ENCODE measurements at regions not wholly inside any gene's neighbourhood (a gene's known extent, or its start where the extent isn't known, plus 50 kb on each side); places are given as distances from the start of the nearest gene placed in this dataset.

DNA sequence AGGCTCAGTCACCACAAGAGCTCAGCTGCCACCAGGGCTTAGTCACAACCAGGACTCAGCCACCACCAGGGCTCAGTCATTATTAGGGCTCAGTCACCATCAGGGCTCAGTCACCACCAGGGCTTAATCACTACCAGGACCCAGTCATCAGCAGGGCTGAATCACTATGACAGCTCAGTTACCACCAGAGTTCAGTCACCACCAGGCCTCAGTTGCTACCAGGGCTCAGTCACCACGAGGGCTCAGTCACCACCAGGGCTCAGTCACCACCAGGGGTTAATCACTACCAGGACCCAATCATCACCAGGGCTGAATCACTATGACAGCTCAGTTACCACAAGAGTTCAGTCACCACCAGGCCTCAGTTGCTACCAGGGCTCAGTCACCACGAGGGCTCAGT is 196.2 kb downstream of the NPHP4 start:
- no peak overlapping the region for H3K27ac ChIP-seq (ENCODE audit: insufficient read depth, low read length)
- no peaks in the 10 kb centered on the region for H4K20me1 ChIP-seq (ENCODE audit: control insufficient read depth, extremely low read depth, insufficient read depth, low read length)
- no peaks in the 10 kb centered on the region for H3K9me3 ChIP-seq (ENCODE audit: control insufficient read depth, insufficient read depth, low read depth, low read length)
- no peaks in the 10 kb centered on the region for H3K36me3 ChIP-seq (ENCODE audit: control insufficient read depth, insufficient read depth, low read length)
- H2AFZ ChIP-seq (ENCODE audit: low read length): no peak overlapping the region
- DNase-seq (ENCODE audit: low read depth in 2 of 2): no peak
- H3K4me1 ChIP-seq (ENCODE audit: control insufficient read depth, extremely low read depth, insufficient read depth, low read length): no peaks in the 10 kb centered on the region
- no peaks in the 10 kb centered on the region for H3K79me2 ChIP-seq (ENCODE audit: control insufficient read depth, insufficient read depth, low read length)
- no peaks in the 10 kb centered on the region for H3K27me3 ChIP-seq (ENCODE audit: control insufficient read depth, insufficient read depth, low read length)
- no peak overlapping the region for H3K4me3 ChIP-seq (replicated peaks in 1 of 4; ENCODE audit: control extremely low read depth in 1 of 4, insufficient read depth in 1 of 4, low read depth in 3 of 4, low read length in 4 of 4)
- no peak overlapping the region for H3K4me2 ChIP-seq (ENCODE audit: extremely low read depth, insufficient read depth, low read length)
- no peak for TF ChIP-seq EZH2 (IDR thresholded peaks at IDR 0.05; ENCODE audit: low read length, missing control alignments)
- TF ChIP-seq, protein P1, sequence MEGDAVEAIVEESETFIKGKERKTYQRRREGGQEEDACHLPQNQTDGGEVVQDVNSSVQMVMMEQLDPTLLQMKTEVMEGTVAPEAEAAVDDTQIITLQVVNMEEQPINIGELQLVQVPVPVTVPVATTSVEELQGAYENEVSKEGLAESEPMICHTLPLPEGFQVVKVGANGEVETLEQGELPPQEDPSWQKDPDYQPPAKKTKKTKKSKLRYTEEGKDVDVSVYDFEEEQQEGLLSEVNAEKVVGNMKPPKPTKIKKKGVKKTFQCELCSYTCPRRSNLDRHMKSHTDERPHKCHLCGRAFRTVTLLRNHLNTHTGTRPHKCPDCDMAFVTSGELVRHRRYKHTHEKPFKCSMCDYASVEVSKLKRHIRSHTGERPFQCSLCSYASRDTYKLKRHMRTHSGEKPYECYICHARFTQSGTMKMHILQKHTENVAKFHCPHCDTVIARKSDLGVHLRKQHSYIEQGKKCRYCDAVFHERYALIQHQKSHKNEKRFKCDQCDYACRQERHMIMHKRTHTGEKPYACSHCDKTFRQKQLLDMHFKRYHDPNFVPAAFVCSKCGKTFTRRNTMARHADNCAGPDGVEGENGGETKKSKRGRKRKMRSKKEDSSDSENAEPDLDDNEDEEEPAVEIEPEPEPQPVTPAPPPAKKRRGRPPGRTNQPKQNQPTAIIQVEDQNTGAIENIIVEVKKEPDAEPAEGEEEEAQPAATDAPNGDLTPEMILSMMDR (conservative IDR thresholded peaks at IDR 0.05 in 1 of 2, IDR thresholded peaks at IDR 0.05 in 1 of 2; ENCODE audit: low read depth in 1 of 2, low read length in 2 of 2): no peak
- no peak overlapping the region for H3K9ac ChIP-seq (ENCODE audit: insufficient read depth, low read length)

DNA sequence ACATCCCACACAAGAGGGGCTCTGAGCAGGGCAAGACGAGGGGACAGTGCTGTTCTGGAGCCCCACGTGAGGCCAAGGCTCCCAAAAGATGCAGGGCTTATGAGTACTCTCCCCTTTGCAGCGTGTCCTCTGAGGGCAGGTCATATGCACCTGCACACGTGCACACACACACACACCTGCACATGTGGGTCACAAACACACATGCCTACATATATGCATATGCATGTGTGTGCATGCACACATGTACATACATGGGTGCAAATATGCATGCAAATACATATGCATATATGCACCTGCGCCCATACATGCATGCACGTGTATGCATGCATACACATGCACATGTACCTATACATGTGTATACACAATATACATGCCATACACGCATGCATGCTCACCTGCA is 197.9 kb downstream of the NPHP4 start:
- Histone ChIP-seq H3K79me2 (ENCODE audit: control insufficient read depth, insufficient read depth, low read length) (no peaks in the 10 kb centered on the region), H3K36me3 (ENCODE audit: control insufficient read depth, insufficient read depth, low read length) (no peaks in the 10 kb centered on the region), H2AFZ (ENCODE audit: low read length) (no peak overlapping the region), H3K4me2 (ENCODE audit: extremely low read depth, insufficient read depth, low read length) (no peak overlapping the region), H3K9ac (ENCODE audit: insufficient read depth, low read length) (no peak overlapping the region), H3K27ac (ENCODE audit: insufficient read depth, low read length) (no peak overlapping the region), H3K9me3 (ENCODE audit: control insufficient read depth, insufficient read depth, low read depth, low read length) (no peaks in the 10 kb centered on the region), H3K4me3 (replicated peaks in 1 of 4; ENCODE audit: control extremely low read depth in 1 of 4, insufficient read depth in 1 of 4, low read depth in 3 of 4, low read length in 4 of 4) (no peak overlapping the region), H3K27me3 (ENCODE audit: control insufficient read depth, insufficient read depth, low read length) (no peaks in the 10 kb centered on the region), H3K4me1 (ENCODE audit: control insufficient read depth, extremely low read depth, insufficient read depth, low read length) (no peaks in the 10 kb centered on the region), H4K20me1 (ENCODE audit: control insufficient read depth, extremely low read depth, insufficient read depth, low read length) (no peaks in the 10 kb centered on the region)
- no peak for DNase-seq (ENCODE audit: low read depth in 2 of 2)
- no peak for TF ChIP-seq EZH2 (IDR thresholded peaks at IDR 0.05; ENCODE audit: low read length, missing control alignments)
- TF ChIP-seq, protein P1 (conservative IDR thresholded peaks at IDR 0.05 in 1 of 2, IDR thresholded peaks at IDR 0.05 in 1 of 2; ENCODE audit: low read depth in 1 of 2, low read length in 2 of 2): no peak

DNA sequence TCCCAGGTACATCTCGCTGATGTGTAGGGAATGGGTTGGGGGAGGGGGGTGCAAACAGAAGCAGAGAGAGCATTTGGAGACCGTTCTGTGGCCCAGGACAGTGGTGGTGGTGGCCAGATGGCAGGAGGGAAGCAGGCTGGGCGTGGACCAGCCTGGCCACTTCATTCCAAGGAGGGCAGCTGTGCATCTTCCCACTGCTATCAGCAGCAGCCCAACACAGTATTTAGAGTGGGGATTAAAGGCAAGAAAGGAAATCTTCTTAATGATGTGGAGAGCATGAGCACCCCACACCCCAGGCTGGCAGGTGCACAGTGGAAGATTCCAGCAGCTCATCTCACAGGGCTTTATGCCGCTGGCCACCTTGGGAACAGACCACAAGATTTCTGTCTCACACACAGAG is 198.7 kb downstream of the NPHP4 start:
- H3K79me2 ChIP-seq (ENCODE audit: control insufficient read depth, insufficient read depth, low read length): no peaks in the 10 kb centered on the region
- H3K9me3 ChIP-seq (ENCODE audit: control insufficient read depth, insufficient read depth, low read depth, low read length): no peaks in the 10 kb centered on the region
- DNase-seq (ENCODE audit: low read depth in 2 of 2): no peak
- no peaks in the 10 kb centered on the region for H4K20me1 ChIP-seq (ENCODE audit: control insufficient read depth, extremely low read depth, insufficient read depth, low read length)
- H2AFZ ChIP-seq (ENCODE audit: low read length): no peak overlapping the region
- H3K27me3 ChIP-seq (ENCODE audit: control insufficient read depth, insufficient read depth, low read length): no peaks in the 10 kb centered on the region
- no peak overlapping the region for H3K27ac ChIP-seq (ENCODE audit: insufficient read depth, low read length)
- no peaks in the 10 kb centered on the region for H3K4me1 ChIP-seq (ENCODE audit: control insufficient read depth, extremely low read depth, insufficient read depth, low read length)
- TF ChIP-seq EZH2 (IDR thresholded peaks at IDR 0.05; ENCODE audit: low read length, missing control alignments): no peak
- TF ChIP-seq, protein P1 (conservative IDR thresholded peaks at IDR 0.05 in 1 of 2, IDR thresholded peaks at IDR 0.05 in 1 of 2; ENCODE audit: low read depth in 1 of 2, low read length in 2 of 2): no peak
- no peak overlapping the region for H3K9ac ChIP-seq (ENCODE audit: insufficient read depth, low read length)
- H3K4me2 ChIP-seq (ENCODE audit: extremely low read depth, insufficient read depth, low read length): no peak overlapping the region
- H3K4me3 ChIP-seq (replicated peaks in 1 of 4; ENCODE audit: control extremely low read depth in 1 of 4, insufficient read depth in 1 of 4, low read depth in 3 of 4, low read length in 4 of 4): no peak overlapping the region
- H3K36me3 ChIP-seq (ENCODE audit: control insufficient read depth, insufficient read depth, low read length): no peaks in the 10 kb centered on the region

Measured in fibroblast of lung (primary cell).